CD8-positive, alpha-beta memory T cell (primary cell): ENCODE measurements at regions not wholly inside any gene's neighbourhood (a gene's known extent, or its start where the extent isn't known, plus 50 kb on each side); places are given as distances from the start of the nearest gene placed in this dataset.
"Not testable (repeated sequence)": the region's sequence is repeated elsewhere in the genome, so short reads cannot be mapped to it uniquely, and the experiment has no call there.

ENCODE experiments used
- CTCF ChIA-PET: fragments of 350-600 bp; sonication (Branson Sonifier 250); formaldehyde crosslinking; loops from one replicate; lab custom pipeline; 2021; ENCODE audit warnings: antibody characterized with exemption; lab: Charles Lee
- POLR2A ChIA-PET: fragments of 350-600 bp; sonication (Branson Sonifier 250); formaldehyde crosslinking; loops from one replicate; lab custom pipeline; 2021; ENCODE audit warnings: antibody characterized with exemption; lab: Charles Lee
- DNase-seq, 5 donors: peaks; one replicate each; pipeline versions ENCODE4 v3.0.0 to v3.0.0-alpha.2; 2020 to 2022; ENCODE audit warnings: mixed read lengths in 1 of 5
- H3K27ac ChIP-seq: one replicate; pipeline ENCODE4 v1.7.0; 2013; ENCODE audit warnings: low read depth, mild to moderate bottlenecking, low read length, moderate library complexity
- H3K27me3 ChIP-seq: 2 replicates; pipeline ENCODE4 v1.7.0; 2013; ENCODE audit warnings: low read length, mild to moderate bottlenecking; ENCODE audit not compliant: insufficient read depth, poor library complexity, severe bottlenecking
- H3K36me3 ChIP-seq: 2 replicates; pipeline ENCODE4 v1.7.0; 2013; ENCODE audit warnings: mild to moderate bottlenecking, low read length, moderate library complexity; ENCODE audit not compliant: insufficient read depth
- H3K4me1 ChIP-seq: 2 replicates; pipeline ENCODE4 v1.7.0; 2013; ENCODE audit warnings: mild to moderate bottlenecking, low read length, moderate library complexity; ENCODE audit not compliant: insufficient read depth
- H3K4me3 ChIP-seq: 2 replicates; pipeline ENCODE4 v1.7.0; 2013; ENCODE audit warnings: mild to moderate bottlenecking, low read length
- H3K9me3 ChIP-seq: 2 replicates; pipeline ENCODE4 v1.7.0; 2013; ENCODE audit warnings: mild to moderate bottlenecking, low read length
- H3K27ac Mint-ChIP-seq, 8 donors: one replicate each; pipeline ENCODE4 v1.8.0; 2020 to 2021; ENCODE audit warnings: mixed read lengths in 8 of 8, mild to moderate bottlenecking in 6 of 8, inconsistent platforms in 3 of 8, moderate library complexity in 3 of 8
- H3K27me3 Mint-ChIP-seq, 2 donors: one replicate each; pipeline ENCODE4 v1.8.0; 2020 to 2021; ENCODE audit warnings: mixed read lengths in 2 of 2, mild to moderate bottlenecking in 1 of 2, moderate library complexity in 1 of 2
- H3K36me3 Mint-ChIP-seq, 3 donors: one replicate each; pipeline ENCODE4 v1.8.0; 2020 to 2021; ENCODE audit warnings: mixed read lengths in 3 of 3, inconsistent platforms in 1 of 3, mild to moderate bottlenecking in 1 of 3
- H3K4me1 Mint-ChIP-seq, 3 donors: one replicate each; pipeline ENCODE4 v1.8.0; 2020 to 2021; ENCODE audit warnings: mixed read lengths in 3 of 3, inconsistent platforms in 1 of 3, mild to moderate bottlenecking in 1 of 3
- H3K4me3 Mint-ChIP-seq, 7 donors: one replicate each; pipeline ENCODE4 v1.8.0; 2020 to 2021; ENCODE audit warnings: mixed read lengths in 7 of 7, mild to moderate bottlenecking in 6 of 7, moderate library complexity in 4 of 7, inconsistent platforms in 2 of 7
- H3K9me3 Mint-ChIP-seq, 5 donors: one replicate each; pipeline ENCODE4 v1.8.0; 2020 to 2022; ENCODE audit warnings: mixed read lengths in 5 of 5, mild to moderate bottlenecking in 3 of 5, moderate library complexity in 2 of 5, inconsistent platforms in 1 of 5

DNA sequence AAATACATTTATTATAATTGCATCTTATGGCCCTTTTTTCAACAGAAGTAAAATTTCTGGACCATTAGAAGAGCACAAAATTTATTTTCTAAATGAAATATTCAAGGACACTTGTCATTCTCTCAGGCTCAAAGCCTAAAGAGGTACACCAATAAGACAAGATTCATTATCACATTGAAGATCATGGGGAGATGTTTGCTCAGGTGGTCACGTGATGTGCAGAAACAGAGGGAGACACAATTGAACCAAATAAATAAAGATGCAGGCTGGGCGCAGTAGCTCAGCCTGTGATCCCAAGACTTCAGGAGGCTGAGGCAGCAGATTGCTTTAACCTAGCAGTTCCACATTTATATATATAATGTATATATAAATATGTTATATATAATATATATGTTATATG is 53.2 kb upstream of the TMEM254 start:
- Histone ChIP-seq H3K4me3 (no peak overlapping the region), H3K9me3 (no peaks in the 10 kb centered on the region), H3K36me3 (no peaks in the 10 kb centered on the region), H3K4me1 (no peaks in the 10 kb centered on the region), H3K27ac (no peak overlapping the region), H3K27me3 (no peaks in the 10 kb centered on the region)
- POLR2A ChIA-PET: no interaction called here
- Mint-ChIP-seq H3K4me3 (no peak overlapping the region), H3K4me1 (peaks cover 0 to 2% (median 0%) of the 10 kb centered on the region in 3 donors), H3K27ac (no peak overlapping the region), H3K27me3 (peaks cover 0 to 4% of the 10 kb centered on the region in 2 donors), H3K36me3 (no peaks in the 10 kb centered on the region), H3K9me3 (no peaks in the 10 kb centered on the region)
- no peak for DNase-seq
- CTCF ChIA-PET: no interaction called here

DNA sequence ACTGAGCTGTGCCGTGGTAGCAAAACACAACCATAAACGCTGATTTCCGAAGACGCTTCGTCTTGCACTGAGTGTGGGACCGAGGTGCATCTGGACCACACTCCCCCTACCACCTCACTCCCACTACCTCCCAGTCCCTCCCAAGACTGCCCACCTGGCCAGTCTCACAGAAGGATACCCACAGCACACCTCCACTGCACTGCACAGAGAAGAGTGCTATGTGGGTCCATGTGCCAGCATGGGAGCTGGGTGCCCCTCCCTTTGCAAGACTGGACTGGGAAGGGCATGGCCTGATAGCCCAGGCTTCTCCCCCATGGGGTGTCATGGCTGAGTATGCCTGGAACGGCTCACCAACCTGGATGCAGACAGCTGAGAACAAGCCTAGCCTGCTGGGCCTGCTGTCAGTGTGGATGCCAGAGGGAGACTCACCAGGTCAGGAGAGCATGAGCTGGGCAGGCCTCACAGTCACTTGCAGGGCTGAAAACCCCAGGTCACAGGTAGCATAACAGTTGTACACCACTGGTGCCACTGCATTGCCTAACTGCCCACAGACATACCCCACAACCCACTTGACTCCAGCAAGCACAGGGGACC is 56.0 kb upstream of the TMEM254 start:
- H3K4me1 Mint-ChIP-seq, H3K27me3 Mint-ChIP-seq, CTCF ChIA-PET, H3K27ac ChIP-seq, DNase-seq, H3K4me3 Mint-ChIP-seq, H3K4me1 ChIP-seq, H3K4me3 ChIP-seq, H3K9me3 ChIP-seq, H3K27me3 ChIP-seq, POLR2A ChIA-PET, H3K9me3 Mint-ChIP-seq, H3K36me3 Mint-ChIP-seq, H3K36me3 ChIP-seq: not testable (repeated sequence)
- peak overlapping the region in 1 of 8 donors; percentile 77 for H3K27ac Mint-ChIP-seq

DNA sequence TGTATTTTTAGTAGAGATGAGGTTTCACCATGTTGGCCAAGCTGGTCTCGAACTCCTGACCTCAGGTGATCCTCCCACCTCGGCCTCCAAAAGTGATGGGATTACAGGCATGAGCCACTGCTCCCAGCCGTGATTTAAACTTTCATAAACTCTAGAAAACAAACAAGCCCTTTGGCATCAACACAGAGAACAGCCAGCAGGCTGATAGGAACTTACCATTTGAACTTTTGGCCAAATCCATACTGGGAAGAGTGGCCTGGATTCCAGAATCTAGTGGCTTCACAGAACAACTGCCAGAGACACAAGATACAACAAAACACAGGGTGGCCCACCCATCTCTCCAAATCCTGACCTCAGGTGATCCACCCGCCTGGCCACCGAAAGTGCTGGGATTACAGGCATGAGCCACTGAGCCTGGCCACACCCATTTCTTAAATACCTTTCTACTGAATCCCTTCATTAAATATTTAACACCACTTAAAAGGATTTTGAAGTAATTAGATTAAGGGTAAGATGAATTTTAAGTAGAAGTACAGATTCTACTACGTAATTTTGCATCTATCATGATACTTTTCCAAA is 60.0 kb upstream of the TMEM254 start:
- POLR2A ChIA-PET, H3K27me3 Mint-ChIP-seq, H3K9me3 ChIP-seq, H3K9me3 Mint-ChIP-seq, H3K36me3 Mint-ChIP-seq, H3K27me3 ChIP-seq, H3K4me3 ChIP-seq, CTCF ChIA-PET, DNase-seq, H3K27ac ChIP-seq, H3K4me1 ChIP-seq, H3K27ac Mint-ChIP-seq, H3K4me1 Mint-ChIP-seq, H3K36me3 ChIP-seq, H3K4me3 Mint-ChIP-seq: not testable (repeated sequence)

DNA sequence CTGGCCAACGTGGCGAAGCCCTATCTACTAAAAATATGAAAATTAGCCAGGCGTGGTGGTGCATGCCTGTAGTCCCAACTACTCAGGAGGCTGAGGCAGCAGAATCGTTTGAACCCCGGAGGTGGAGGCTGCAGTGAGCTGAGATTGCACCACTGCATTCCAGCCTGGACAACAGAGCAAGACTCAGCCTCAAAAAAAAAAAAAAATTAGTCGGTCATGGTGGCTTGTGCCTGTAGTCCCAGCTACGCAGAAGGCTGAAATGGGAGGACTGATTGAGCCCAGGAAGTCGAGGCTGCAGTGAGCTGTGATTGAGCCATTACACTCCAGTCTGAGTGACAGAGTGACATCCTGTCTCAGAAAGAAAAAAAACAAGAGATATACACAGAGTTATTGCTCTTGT is 61.3 kb upstream of the TMEM254 start:
- CTCF ChIA-PET, H3K9me3 ChIP-seq, H3K27ac ChIP-seq, H3K27me3 ChIP-seq, H3K27ac Mint-ChIP-seq, H3K4me3 Mint-ChIP-seq, DNase-seq, H3K36me3 ChIP-seq, H3K9me3 Mint-ChIP-seq, H3K27me3 Mint-ChIP-seq, POLR2A ChIA-PET, H3K36me3 Mint-ChIP-seq, H3K4me1 Mint-ChIP-seq, H3K4me3 ChIP-seq, H3K4me1 ChIP-seq: not testable (repeated sequence)

DNA sequence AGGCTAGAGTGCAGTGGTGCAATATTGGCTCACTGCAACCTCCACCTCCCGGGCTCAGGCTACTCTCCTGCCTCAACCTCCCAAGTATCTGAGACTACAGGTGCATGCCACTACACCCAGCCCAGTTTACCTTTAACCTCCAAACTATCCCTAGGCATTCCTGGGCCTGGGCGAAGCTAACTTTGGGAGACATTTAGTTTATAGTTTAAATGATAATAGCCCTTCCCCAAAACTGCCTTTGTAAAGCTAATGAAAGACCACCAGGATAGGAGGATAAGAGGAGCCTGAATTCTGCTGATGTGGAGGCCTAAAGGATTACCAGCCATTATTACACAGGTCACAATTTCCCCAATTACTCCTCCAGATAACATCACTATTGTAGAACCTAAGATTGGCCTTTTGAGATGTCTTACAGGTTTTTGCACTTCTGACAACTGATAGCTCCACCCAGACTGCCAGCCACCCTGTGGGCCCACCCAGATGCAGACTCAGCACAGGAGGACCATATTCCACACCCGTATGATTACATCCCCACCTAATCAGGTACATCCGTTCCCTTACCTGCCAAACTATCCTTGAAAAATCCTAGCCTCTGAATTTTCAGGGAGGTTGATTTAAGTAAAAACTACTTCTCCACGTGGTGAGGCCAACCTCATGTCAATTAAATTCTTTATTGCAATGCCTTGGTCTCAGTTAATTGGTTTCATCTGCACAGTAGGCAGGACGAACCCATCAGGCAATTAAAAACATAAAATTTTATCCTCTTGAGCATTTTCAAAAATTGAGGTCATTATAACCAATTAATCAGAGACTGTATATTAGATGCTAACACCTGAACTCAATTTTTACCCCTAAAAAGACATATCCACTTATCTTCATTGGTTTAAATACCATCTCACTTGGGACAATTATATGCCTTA is 62.3 kb upstream of the TMEM254 start:
- Mint-ChIP-seq H3K4me3 (no peak overlapping the region), H3K36me3 (no peaks in the 10 kb centered on the region), H3K4me1 (no peaks in the 10 kb centered on the region), H3K9me3 (no peaks in the 10 kb centered on the region), H3K27me3 (peaks cover 0 to 9% of the 10 kb centered on the region in 2 donors), H3K27ac (no peak overlapping the region)
- no peak for DNase-seq
- ChIA-PET POLR2A (no interaction called here), CTCF (no interaction called here)
- no peaks in the 10 kb centered on the region for H3K27me3 ChIP-seq
- H3K4me3 ChIP-seq: no peak overlapping the region
- H3K27ac ChIP-seq: no peak overlapping the region
- H3K36me3 ChIP-seq: no peaks in the 10 kb centered on the region
- no peaks in the 10 kb centered on the region for H3K4me1 ChIP-seq
- no peaks in the 10 kb centered on the region for H3K9me3 ChIP-seq

DNA sequence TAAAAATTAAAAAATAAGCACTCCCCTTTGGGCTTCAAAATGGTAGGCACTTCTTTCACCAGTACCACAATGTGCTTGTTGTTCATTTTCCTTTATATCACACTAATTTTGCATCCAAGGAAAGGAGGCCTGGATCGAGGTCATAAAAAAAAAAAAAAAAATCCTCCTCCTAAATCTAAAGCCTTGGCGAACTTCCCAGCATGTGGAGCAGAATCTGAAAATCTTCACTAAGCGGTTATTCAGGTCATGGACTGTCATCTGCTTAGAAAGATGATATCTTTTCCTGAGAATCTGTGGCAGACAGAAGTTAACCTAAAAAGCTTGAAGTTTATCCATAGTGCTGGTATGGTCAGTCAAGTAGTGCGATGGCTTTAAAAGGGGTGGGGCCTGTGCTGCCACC is 64.2 kb upstream of the SFTPD start:
- H3K4me1 ChIP-seq, H3K27me3 Mint-ChIP-seq, H3K36me3 ChIP-seq, H3K4me3 Mint-ChIP-seq, POLR2A ChIA-PET, H3K4me1 Mint-ChIP-seq, H3K9me3 ChIP-seq, H3K9me3 Mint-ChIP-seq, H3K27ac ChIP-seq, H3K4me3 ChIP-seq, H3K36me3 Mint-ChIP-seq, H3K27me3 ChIP-seq, DNase-seq, H3K27ac Mint-ChIP-seq, CTCF ChIA-PET: not testable (repeated sequence)

DNA sequence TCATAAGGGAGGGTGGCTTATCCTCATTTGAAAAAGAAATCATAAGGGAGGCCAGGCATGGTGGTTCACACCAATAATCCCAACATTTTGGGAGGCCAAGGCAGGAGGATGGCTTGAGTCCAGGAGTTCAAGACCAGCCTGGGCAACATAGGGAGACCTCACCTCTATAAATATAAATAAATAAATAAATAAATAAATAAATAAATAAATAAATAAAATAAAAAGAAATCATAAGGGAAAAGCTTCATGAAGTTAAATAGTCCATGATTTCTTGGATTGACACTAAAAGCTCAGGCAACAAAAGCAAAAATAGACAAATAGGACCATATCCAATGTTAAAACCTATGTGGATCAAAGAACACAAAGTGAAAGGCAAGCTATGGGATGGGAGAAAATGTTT is 62.2 kb upstream of the SFTPD start:
- H3K27ac Mint-ChIP-seq, H3K4me1 ChIP-seq, CTCF ChIA-PET, H3K4me1 Mint-ChIP-seq, H3K36me3 Mint-ChIP-seq, H3K27me3 Mint-ChIP-seq, H3K4me3 ChIP-seq, H3K27ac ChIP-seq, H3K36me3 ChIP-seq, H3K9me3 ChIP-seq, POLR2A ChIA-PET, H3K4me3 Mint-ChIP-seq, H3K9me3 Mint-ChIP-seq, DNase-seq, H3K27me3 ChIP-seq: not testable (repeated sequence)

DNA sequence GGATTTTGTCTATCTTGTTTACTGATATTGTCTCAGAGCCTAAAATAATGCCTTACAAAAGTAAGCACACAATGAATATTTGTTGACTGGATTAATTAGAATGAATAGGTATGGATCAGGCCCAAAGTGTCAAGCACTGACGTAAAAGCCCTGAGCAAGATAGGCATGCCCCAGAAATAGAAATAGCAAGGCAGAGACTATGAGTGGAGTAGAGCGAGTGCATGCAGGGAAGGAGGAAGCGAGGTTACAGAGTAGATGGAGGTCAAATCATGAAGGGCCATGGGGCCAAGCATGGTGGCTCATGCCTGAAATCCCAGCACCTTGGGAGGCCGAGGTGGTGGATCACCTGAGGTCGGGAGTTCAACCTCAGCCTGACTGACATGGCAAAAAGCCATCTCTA is 51.6 kb upstream of the SFTPD start:
- Mint-ChIP-seq H3K4me3 (no peak overlapping the region), H3K36me3 (no peaks in the 10 kb centered on the region), H3K4me1 (no peaks in the 10 kb centered on the region), H3K27ac (no peak overlapping the region), H3K27me3 (peaks cover 7 to 33% of the 10 kb centered on the region in 2 donors), H3K9me3 (no peaks in the 10 kb centered on the region)
- DNase-seq: no peak
- Histone ChIP-seq H3K36me3 (no peaks in the 10 kb centered on the region), H3K4me1 (no peaks in the 10 kb centered on the region), H3K4me3 (no peak overlapping the region), H3K27me3 (no peaks in the 10 kb centered on the region), H3K9me3 (no peaks in the 10 kb centered on the region), H3K27ac (no peak overlapping the region)
- CTCF ChIA-PET: no interaction called here
- POLR2A ChIA-PET: no interaction called here
